ENCODE measurements at regions not wholly inside any gene's neighbourhood (a gene's known extent, or its start where the extent isn't known, plus 50 kb on each side); places are given as distances from the start of the nearest gene placed in this dataset.
"Not testable (repeated sequence)": the region's sequence is repeated elsewhere in the genome, so short reads cannot be mapped to it uniquely, and the experiment has no call there.

DNA sequence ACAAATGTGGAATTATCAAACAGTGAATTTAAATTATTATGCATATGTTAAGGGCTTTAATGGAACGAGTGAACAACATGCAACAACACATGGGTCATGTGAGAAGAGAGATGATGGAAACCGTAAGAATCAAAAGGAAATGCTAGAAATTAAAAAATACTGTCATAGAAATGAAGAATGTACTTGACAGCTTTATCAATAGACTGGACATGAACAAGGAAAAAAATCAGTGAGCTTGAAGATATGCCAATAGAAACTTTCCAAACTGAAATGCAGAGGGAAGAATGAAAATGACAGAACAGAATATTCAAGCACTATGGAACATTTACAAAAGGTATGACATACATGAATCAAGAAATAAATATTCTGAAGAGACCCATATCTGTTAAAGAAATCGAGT, 117.7 kb upstream of the KCNJ3 start:
- Mint-ChIP-seq H3K27me3 (ENCODE audit: low read depth) (no peaks in the 10 kb centered on the region), H3K36me3 (ENCODE audit: low read depth) (peaks cover 2% of the 10 kb centered on the region), H3K4me3 (no peak overlapping the region), H3K27ac (ENCODE audit: unreplicated experiment) (no peak overlapping the region), H3K4me1 (no peaks in the 10 kb centered on the region), H3K9me3 (peaks cover 8% of the 10 kb centered on the region)
- TF ChIP-seq, protein P1, sequence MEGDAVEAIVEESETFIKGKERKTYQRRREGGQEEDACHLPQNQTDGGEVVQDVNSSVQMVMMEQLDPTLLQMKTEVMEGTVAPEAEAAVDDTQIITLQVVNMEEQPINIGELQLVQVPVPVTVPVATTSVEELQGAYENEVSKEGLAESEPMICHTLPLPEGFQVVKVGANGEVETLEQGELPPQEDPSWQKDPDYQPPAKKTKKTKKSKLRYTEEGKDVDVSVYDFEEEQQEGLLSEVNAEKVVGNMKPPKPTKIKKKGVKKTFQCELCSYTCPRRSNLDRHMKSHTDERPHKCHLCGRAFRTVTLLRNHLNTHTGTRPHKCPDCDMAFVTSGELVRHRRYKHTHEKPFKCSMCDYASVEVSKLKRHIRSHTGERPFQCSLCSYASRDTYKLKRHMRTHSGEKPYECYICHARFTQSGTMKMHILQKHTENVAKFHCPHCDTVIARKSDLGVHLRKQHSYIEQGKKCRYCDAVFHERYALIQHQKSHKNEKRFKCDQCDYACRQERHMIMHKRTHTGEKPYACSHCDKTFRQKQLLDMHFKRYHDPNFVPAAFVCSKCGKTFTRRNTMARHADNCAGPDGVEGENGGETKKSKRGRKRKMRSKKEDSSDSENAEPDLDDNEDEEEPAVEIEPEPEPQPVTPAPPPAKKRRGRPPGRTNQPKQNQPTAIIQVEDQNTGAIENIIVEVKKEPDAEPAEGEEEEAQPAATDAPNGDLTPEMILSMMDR (conservative IDR thresholded peaks at IDR 0.05) = no peak
- DNase-seq (ENCODE audit: low read depth, low spot score) = no peak

DNA sequence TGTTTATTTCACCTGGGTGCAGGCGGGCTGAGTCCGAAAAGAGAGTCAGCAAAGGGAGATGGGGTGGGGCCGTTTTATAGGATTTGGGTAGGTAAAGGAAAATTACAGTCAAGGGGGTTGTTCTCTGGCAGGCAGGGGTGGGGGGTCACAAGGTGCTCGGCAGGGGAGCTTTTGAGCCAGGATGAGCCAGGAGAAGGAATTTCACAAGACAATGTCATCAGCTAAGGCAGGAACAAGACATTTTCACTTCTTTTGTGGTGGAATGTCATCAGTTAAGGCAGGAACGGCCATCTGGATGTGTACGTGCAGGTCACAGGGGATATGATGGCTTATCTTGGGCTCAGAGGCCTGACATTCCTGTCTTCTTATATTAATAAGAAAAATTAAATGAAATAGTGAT, 115.8 kb upstream of the KCNJ3 start:
- H3K9me3 Mint-ChIP-seq; H3K4me1 Mint-ChIP-seq; DNase-seq (ENCODE audit: low read depth, low spot score); H3K4me3 Mint-ChIP-seq; H3K27ac Mint-ChIP-seq (ENCODE audit: unreplicated experiment); H3K27me3 Mint-ChIP-seq (ENCODE audit: low read depth); H3K36me3 Mint-ChIP-seq (ENCODE audit: low read depth): not testable (repeated sequence)

DNA sequence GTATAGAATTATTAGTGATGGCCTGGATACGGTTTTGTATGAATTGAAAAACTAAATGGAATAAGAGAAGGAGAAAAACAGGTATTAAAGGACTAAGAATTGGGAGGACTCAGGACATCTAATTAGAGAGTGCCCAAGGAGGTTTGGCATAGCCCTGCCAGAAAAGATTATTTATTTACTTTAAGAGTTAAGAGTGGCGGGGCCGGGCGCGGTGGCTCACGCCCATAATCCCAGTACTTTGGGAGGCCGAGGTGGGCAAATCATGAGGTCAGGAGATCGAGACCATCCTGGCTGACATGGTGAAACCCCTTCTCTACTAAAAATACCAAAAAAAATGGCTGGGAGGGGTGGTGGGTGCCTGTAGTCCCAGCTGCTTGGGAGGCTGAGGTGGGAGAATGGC, 115.2 kb upstream of the KCNJ3 start:
- not testable (repeated sequence) for H3K27ac Mint-ChIP-seq (ENCODE audit: unreplicated experiment); H3K27me3 Mint-ChIP-seq (ENCODE audit: low read depth); H3K4me3 Mint-ChIP-seq; DNase-seq (ENCODE audit: low read depth, low spot score); H3K4me1 Mint-ChIP-seq; H3K9me3 Mint-ChIP-seq; H3K36me3 Mint-ChIP-seq (ENCODE audit: low read depth)

DNA sequence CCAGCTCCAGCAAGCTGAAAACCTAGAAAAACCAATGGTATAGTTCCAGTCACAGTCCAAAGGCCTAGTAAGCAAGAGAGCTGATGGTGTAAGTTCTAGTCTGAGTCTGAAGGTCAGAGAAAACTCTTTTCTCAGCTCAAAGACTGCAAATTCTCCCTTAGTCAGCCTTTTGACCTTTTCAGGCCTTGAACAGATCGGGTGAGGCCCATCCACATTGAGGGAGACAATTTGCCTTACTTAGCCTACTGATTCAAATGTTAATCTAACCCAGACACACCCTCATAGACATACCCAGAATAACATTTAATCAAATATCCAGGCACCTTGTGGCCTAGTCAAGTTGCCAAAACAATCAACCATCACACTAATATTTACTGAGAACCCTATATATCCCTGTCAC, 110.8 kb upstream of the KCNJ3 start:
- TF ChIP-seq, protein P1 (conservative IDR thresholded peaks at IDR 0.05) = no peak
- H3K4me1 Mint-ChIP-seq = no peaks in the 10 kb centered on the region
- no peaks in the 10 kb centered on the region for H3K27me3 Mint-ChIP-seq (ENCODE audit: low read depth)
- no peaks in the 10 kb centered on the region for H3K36me3 Mint-ChIP-seq (ENCODE audit: low read depth)
- H3K27ac Mint-ChIP-seq (ENCODE audit: unreplicated experiment) = no peak overlapping the region
- no peak for DNase-seq (ENCODE audit: low read depth, low spot score)
- H3K9me3 Mint-ChIP-seq = no peaks in the 10 kb centered on the region
- no peak overlapping the region for H3K4me3 Mint-ChIP-seq

DNA sequence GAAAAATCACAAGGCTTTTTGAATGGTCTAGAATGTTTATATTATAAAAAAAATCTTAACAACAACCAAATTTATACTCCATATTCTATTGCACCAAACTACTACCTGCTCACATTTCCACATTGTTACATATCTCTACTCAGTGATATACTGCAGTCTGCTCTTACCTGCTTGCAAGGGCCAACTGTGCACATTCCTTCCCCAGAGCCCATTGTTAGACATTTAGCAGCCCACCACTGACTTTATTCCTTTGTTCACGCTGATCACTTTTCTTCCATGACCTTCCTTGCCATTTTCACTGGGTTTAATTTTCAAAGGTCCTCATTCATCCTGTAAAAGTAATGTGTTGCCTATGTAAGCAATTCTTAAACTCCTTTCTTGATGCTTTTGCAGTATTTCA, 109.7 kb upstream of the KCNJ3 start:
- TF ChIP-seq, protein P1 (conservative IDR thresholded peaks at IDR 0.05) = no peak
- Mint-ChIP-seq H3K27ac (ENCODE audit: unreplicated experiment) (no peak overlapping the region), H3K27me3 (ENCODE audit: low read depth) (no peaks in the 10 kb centered on the region), H3K4me3 (no peak overlapping the region), H3K36me3 (ENCODE audit: low read depth) (no peaks in the 10 kb centered on the region), H3K9me3 (no peaks in the 10 kb centered on the region), H3K4me1 (no peaks in the 10 kb centered on the region)
- no peak for DNase-seq (ENCODE audit: low read depth, low spot score)

DNA sequence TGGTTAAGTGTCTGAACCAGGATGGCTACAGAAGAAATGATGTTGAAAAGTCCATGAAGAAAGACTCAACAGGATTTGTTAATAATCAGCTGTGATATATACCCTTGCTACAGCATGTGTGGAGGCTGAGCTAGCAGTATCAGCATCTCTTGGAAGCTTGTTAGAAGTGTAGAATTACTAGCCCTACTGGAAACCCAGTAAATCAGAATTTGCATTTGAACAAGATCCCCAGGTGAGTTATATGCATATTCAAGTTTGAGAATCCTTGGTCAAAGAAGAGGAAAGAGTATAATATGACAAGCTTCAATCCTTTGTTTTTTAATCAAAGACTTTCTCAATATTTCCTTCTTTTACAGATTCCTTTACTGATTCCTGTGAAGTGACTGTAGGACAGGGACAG, 109.0 kb upstream of the KCNJ3 start:
- no peak overlapping the region for H3K27ac Mint-ChIP-seq (ENCODE audit: unreplicated experiment)

More for the DNA sequence above, 109.0 kb upstream of the KCNJ3 start:
- DNase-seq (ENCODE audit: low read depth, low spot score) = no peak
- no peaks in the 10 kb centered on the region for H3K36me3 Mint-ChIP-seq (ENCODE audit: low read depth)
- no peak overlapping the region for H3K4me3 Mint-ChIP-seq
- no peaks in the 10 kb centered on the region for H3K4me1 Mint-ChIP-seq
- no peaks in the 10 kb centered on the region for H3K9me3 Mint-ChIP-seq
- H3K27me3 Mint-ChIP-seq (ENCODE audit: low read depth) = no peaks in the 10 kb centered on the region
- TF ChIP-seq, protein P1 (conservative IDR thresholded peaks at IDR 0.05) = no peak
